Suprapubic skin (tissue), 4 donors: ENCODE measurements at regions not wholly inside any gene's neighbourhood (a gene's known extent, or its start where the extent isn't known, plus 50 kb on each side); places are given as distances from the start of the nearest gene placed in this dataset.

Source experiments
- DNase-seq, 2 donors: peaks; one replicate each; pipeline ENCODE4 v3.0.0-alpha.2; 2019; ENCODE audit warnings: low spot score in 2 of 2
- H3K27ac ChIP-seq: fragments of 200-600 bp; sonication (generic); one replicate; pipeline ENCODE4 v1.5.1; 2019
- H3K27me3 ChIP-seq: fragments of 200-600 bp; sonication (generic); one replicate; pipeline ENCODE4 v1.5.1; 2019
- H3K36me3 ChIP-seq: fragments of 200-600 bp; sonication (generic); one replicate; pipeline ENCODE4 v1.5.1; 2019
- H3K4me1 ChIP-seq: fragments of 200-600 bp; sonication (generic); one replicate; pipeline ENCODE4 v1.5.1; 2019
- H3K4me3 ChIP-seq: fragments of 200-600 bp; sonication (generic); one replicate; pipeline ENCODE4 v1.5.1; 2019; ENCODE audit warnings: mild to moderate bottlenecking
- H3K9me3 ChIP-seq: fragments of 200-600 bp; sonication (generic); one replicate; pipeline ENCODE4 v1.5.1; 2019
- CTCF ChIP-seq, 2 donors: fragments of 200-600 bp in 1 of 2; fragments of 450-650 bp in 1 of 2; sonication (generic) in 1 of 2; IDR thresholded peaks; one replicate each; pipeline ENCODE4 v1.5.1; 2016 to 2019; ENCODE audit warnings: antibody characterized with exemption in 2 of 2, mild to moderate bottlenecking in 1 of 2, moderate library complexity in 1 of 2
- EP300 ChIP-seq: sonication (generic); formaldehyde crosslinking; IDR thresholded peaks from one replicate; pipeline ENCODE4 v1.6.1; 2017; ENCODE audit warnings: antibody characterized with exemption
- POLR2A ChIP-seq, 2 donors: fragments of 450-650 bp; IDR thresholded peaks; one replicate each; pipeline ENCODE4 v1.6.1; 2017; ENCODE audit warnings: antibody characterized with exemption in 2 of 2, mild to moderate bottlenecking in 2 of 2, moderate library complexity in 2 of 2
- POLR2AphosphoS5 ChIP-seq, 3 donors: sonication (generic); formaldehyde crosslinking; IDR thresholded peaks; one replicate each; pipeline ENCODE4 v1.6.1; 2017; ENCODE audit warnings: antibody characterized with exemption in 3 of 3
- WGBS: methylation state at CpG from one replicate; pipeline ENCODE4 v1.1.5; 2018; 5-methylcytosine and 5-hydroxymethylcytosine counted together

DNA sequence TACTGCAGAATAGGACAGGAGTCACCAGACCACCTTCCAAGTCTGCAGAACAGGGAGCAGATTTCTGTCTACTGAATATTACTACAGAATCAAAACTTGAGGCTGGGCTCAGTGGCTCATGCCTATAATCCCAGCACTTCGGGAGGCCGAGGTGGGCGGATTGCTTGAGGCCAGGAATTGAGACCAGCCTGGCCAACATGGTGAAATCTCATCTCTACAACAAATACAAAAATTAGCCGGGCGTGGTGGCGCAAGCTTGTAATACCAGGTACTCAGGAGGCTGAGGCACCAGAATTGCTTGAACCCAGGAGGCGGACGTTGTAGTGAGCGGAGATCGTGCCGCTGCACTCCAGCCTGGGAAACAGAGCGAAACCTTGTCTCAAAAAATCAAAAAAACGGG, 710.8 kb upstream of the WWC1 start:
- Histone ChIP-seq H3K36me3 (no peaks in the 10 kb centered on the region), H3K4me3 (no peak overlapping the region), H3K27ac (no peak overlapping the region), H3K4me1 (no peaks in the 10 kb centered on the region), H3K9me3 (no peaks in the 10 kb centered on the region), H3K27me3 (peaks cover 41% of the 10 kb centered on the region)
- no peak for DNase-seq
- TF ChIP-seq POLR2AphosphoS5 (IDR thresholded peaks at IDR 0.05) = no peak
- WGBS = 92% methylated on average over 13 of the region's 13 CpGs

GRCh38 chr5:167582283-167582682, 709.2 kb upstream of the WWC1 start:
- WGBS = 74% methylated on average over 2 of the region's 2 CpGs
- H3K36me3 ChIP-seq = no peaks in the 10 kb centered on the region
- TF ChIP-seq CTCF (IDR thresholded peaks at IDR 0.05) (no peak), POLR2AphosphoS5 (IDR thresholded peaks at IDR 0.05) (no peak), EP300 (no peak), POLR2A (IDR thresholded peaks at IDR 0.05) (no peak)
- H3K4me1 ChIP-seq = no peaks in the 10 kb centered on the region
- H3K27me3 ChIP-seq = peaks cover 24% of the 10 kb centered on the region
- H3K4me3 ChIP-seq = no peak overlapping the region
- H3K9me3 ChIP-seq = no peaks in the 10 kb centered on the region
- no peak for DNase-seq
- H3K27ac ChIP-seq = no peak overlapping the region

DNA sequence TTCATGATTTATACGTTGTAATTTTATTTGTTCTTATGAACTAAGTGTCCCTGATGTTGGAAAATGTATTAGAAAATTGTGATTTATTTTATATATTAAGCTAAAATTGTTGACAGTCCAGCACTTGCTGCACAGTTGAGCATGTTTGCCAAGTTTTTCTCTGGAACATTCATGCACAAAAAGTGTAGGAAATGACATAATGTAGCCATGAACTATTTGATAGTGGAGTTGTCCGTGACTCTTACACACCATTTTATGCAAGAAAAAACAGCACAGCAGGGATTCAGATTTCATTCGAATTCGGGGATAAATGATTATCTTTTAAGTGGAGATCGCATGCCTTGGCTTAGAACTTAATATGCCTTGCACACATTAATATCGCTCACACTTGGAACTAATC, 708.6 kb upstream of the WWC1 start:
- no peaks in the 10 kb centered on the region for H3K9me3 ChIP-seq
- WGBS = 63% methylated on average over 6 of the region's 6 CpGs
- H3K4me1 ChIP-seq = no peaks in the 10 kb centered on the region
- H3K27ac ChIP-seq = no peak overlapping the region
- H3K4me3 ChIP-seq = no peak overlapping the region
- no peak for DNase-seq
- peaks cover 18% of the 10 kb centered on the region for H3K27me3 ChIP-seq
- no peaks in the 10 kb centered on the region for H3K36me3 ChIP-seq
- TF ChIP-seq POLR2A (IDR thresholded peaks at IDR 0.05) (no peak), POLR2AphosphoS5 (IDR thresholded peaks at IDR 0.05) (no peak), CTCF (IDR thresholded peaks at IDR 0.05) (no peak), EP300 (no peak)

- Histone ChIP-seq H3K4me1 (no peaks in the 10 kb centered on the region), H3K27ac (no peak overlapping the region), H3K27me3 (no peaks in the 10 kb centered on the region), H3K9me3 (no peaks in the 10 kb centered on the region), H3K4me3 (no peak overlapping the region), H3K36me3 (no peaks in the 10 kb centered on the region)
- no peak for DNase-seq
- WGBS = 87% methylated on average over 2 of the region's 2 CpGs
- TF ChIP-seq POLR2AphosphoS5 (IDR thresholded peaks at IDR 0.05) = no peak
- TF ChIP-seq POLR2A (IDR thresholded peaks at IDR 0.05) = no peak
- TF ChIP-seq EP300 = no peak
- no peak for TF ChIP-seq CTCF (IDR thresholded peaks at IDR 0.05)
Observed at GRCh38 chr5:167585184-167585583, 706.3 kb upstream of the WWC1 start.

- Histone ChIP-seq H3K36me3 (no peaks in the 10 kb centered on the region), H3K27me3 (no peaks in the 10 kb centered on the region), H3K4me3 (no peak overlapping the region), H3K4me1 (no peaks in the 10 kb centered on the region), H3K9me3 (no peaks in the 10 kb centered on the region), H3K27ac (no peak overlapping the region)
- TF ChIP-seq POLR2AphosphoS5 (IDR thresholded peaks at IDR 0.05) = no peak
- TF ChIP-seq CTCF (IDR thresholded peaks at IDR 0.05) = peak in 1 of 2 donors; percentile 31
- DNase-seq = no peak
- WGBS = 76% methylated on average over 5 of the region's 5 CpGs
Observed at GRCh38 chr5:167587772-167588437, 703.5 kb upstream of the WWC1 start.

GRCh38 chr5:167592114-167592513, 699.3 kb upstream of the WWC1 start:
- Histone ChIP-seq H3K27ac (no peak overlapping the region), H3K4me3 (no peak overlapping the region), H3K4me1 (no peaks in the 10 kb centered on the region), H3K9me3 (no peaks in the 10 kb centered on the region), H3K36me3 (no peaks in the 10 kb centered on the region), H3K27me3 (no peaks in the 10 kb centered on the region)
- 92% methylated on average over 4 of the region's 4 CpGs for WGBS
- TF ChIP-seq EP300 = no peak
- TF ChIP-seq POLR2AphosphoS5 (IDR thresholded peaks at IDR 0.05) = no peak
- no peak for TF ChIP-seq CTCF (IDR thresholded peaks at IDR 0.05)
- no peak for TF ChIP-seq POLR2A (IDR thresholded peaks at IDR 0.05)
- no peak for DNase-seq
